ENCODE measurements at regions not wholly inside any gene's neighbourhood (a gene's known extent, or its start where the extent isn't known, plus 50 kb on each side); places are given as distances from the start of the nearest gene placed in this dataset.

GRCh38 chr7:115822801-115823200 is 207.8 kb downstream of the TFEC start:
- H3K4me1 Mint-ChIP-seq (ENCODE audit: low read depth) = peaks cover 1% of the 10 kb centered on the region
- H3K27me3 Mint-ChIP-seq = no peaks in the 10 kb centered on the region
- H3K4me3 Mint-ChIP-seq (ENCODE audit: low read depth) = no peak overlapping the region
- no peaks in the 10 kb centered on the region for H3K9me3 Mint-ChIP-seq (ENCODE audit: low read depth)
- no peaks in the 10 kb centered on the region for H3K36me3 Mint-ChIP-seq (ENCODE audit: insufficient read depth)
- TF ChIP-seq CTCF (IDR thresholded peaks at IDR 0.05; ENCODE audit: unreplicated experiment) = no peak
- no peak for DNase-seq (ENCODE audit: low spot score, unreplicated experiment)
- H3K27ac Mint-ChIP-seq = no peak overlapping the region

- TF ChIP-seq CTCF (IDR thresholded peaks at IDR 0.05; ENCODE audit: unreplicated experiment) = no peak
- Mint-ChIP-seq H3K9me3 (ENCODE audit: low read depth) (no peaks in the 10 kb centered on the region), H3K36me3 (ENCODE audit: insufficient read depth) (no peaks in the 10 kb centered on the region), H3K27me3 (no peaks in the 10 kb centered on the region), H3K4me3 (ENCODE audit: low read depth) (no peak overlapping the region), H3K27ac (no peak overlapping the region), H3K4me1 (ENCODE audit: low read depth) (peaks cover 1% of the 10 kb centered on the region)
- no peak for DNase-seq (ENCODE audit: low spot score, unreplicated experiment)
These were observed 208.2 kb downstream of the TFEC start for GRCh38 chr7:115822380-115822779.

- no peaks in the 10 kb centered on the region for H3K9me3 Mint-ChIP-seq (ENCODE audit: low read depth)
- H3K36me3 Mint-ChIP-seq (ENCODE audit: insufficient read depth) = no peaks in the 10 kb centered on the region
- H3K4me1 Mint-ChIP-seq (ENCODE audit: low read depth) = no peaks in the 10 kb centered on the region
- H3K27me3 Mint-ChIP-seq = no peaks in the 10 kb centered on the region
- no peak overlapping the region for H3K27ac Mint-ChIP-seq
- no peak overlapping the region for H3K4me3 Mint-ChIP-seq (ENCODE audit: low read depth)
- DNase-seq (ENCODE audit: low spot score, unreplicated experiment) = no peak
- no peak for TF ChIP-seq CTCF (IDR thresholded peaks at IDR 0.05; ENCODE audit: unreplicated experiment)
These were observed 214.1 kb downstream of the TFEC start for GRCh38 chr7:115816318-115816974.

- no peaks in the 10 kb centered on the region for H3K27me3 Mint-ChIP-seq
- H3K9me3 Mint-ChIP-seq (ENCODE audit: low read depth) = no peaks in the 10 kb centered on the region
- no peak for TF ChIP-seq CTCF (IDR thresholded peaks at IDR 0.05; ENCODE audit: unreplicated experiment)
- no peak for DNase-seq (ENCODE audit: low spot score, unreplicated experiment)
- H3K4me3 Mint-ChIP-seq (ENCODE audit: low read depth) = no peak overlapping the region
- H3K4me1 Mint-ChIP-seq (ENCODE audit: low read depth) = no peaks in the 10 kb centered on the region
- H3K27ac Mint-ChIP-seq = no peak overlapping the region
- no peaks in the 10 kb centered on the region for H3K36me3 Mint-ChIP-seq (ENCODE audit: insufficient read depth)
These were observed 217.8 kb downstream of the TFEC start for GRCh38 chr7:115812794-115813193.

- Mint-ChIP-seq H3K27me3 (no peaks in the 10 kb centered on the region), H3K36me3 (ENCODE audit: insufficient read depth) (no peaks in the 10 kb centered on the region), H3K9me3 (ENCODE audit: low read depth) (no peaks in the 10 kb centered on the region), H3K4me1 (ENCODE audit: low read depth) (no peaks in the 10 kb centered on the region), H3K27ac (no peak overlapping the region), H3K4me3 (ENCODE audit: low read depth) (no peak overlapping the region)
- no peak for DNase-seq (ENCODE audit: low spot score, unreplicated experiment)
- TF ChIP-seq CTCF (IDR thresholded peaks at IDR 0.05; ENCODE audit: unreplicated experiment) = no peak
These were observed 225.1 kb downstream of the TFEC start for GRCh38 chr7:115805458-115805857.
